GM21825 (cell line): ENCODE measurements at regions not wholly inside any gene's neighbourhood (a gene's known extent, or its start where the extent isn't known, plus 50 kb on each side); places are given as distances from the start of the nearest gene placed in this dataset.

Experiments used
- ATAC-seq: cut with Tn5 transposase; IDR thresholded peaks from one replicate; pipeline ENCODE4 v1.9.1; 2021; ENCODE audit warnings: mild to moderate bottlenecking, moderate library complexity; ENCODE audit not compliant: unreplicated experiment

- ATAC-seq = no peak
Observed at GRCh38 chr2:217723981-217724380, 278.8 kb downstream of the TNS1 start.

- no peak for ATAC-seq
Observed at GRCh38 chr2:217722883-217723472, 279.8 kb downstream of the TNS1 start.

- no peak for ATAC-seq
Observed at GRCh38 chr2:217717646-217718045, 285.1 kb downstream of the TNS1 start.

- ATAC-seq = no peak
Observed at GRCh38 chr2:217715484-217715883, 287.3 kb downstream of the TNS1 start.

- no peak for ATAC-seq
Observed at GRCh38 chr2:217714287-217714751, 288.5 kb downstream of the TNS1 start.

- no peak for ATAC-seq
Observed at GRCh38 chr2:217713395-217714286, 289.2 kb downstream of the TNS1 start.

GRCh38 chr2:217712431-217712830 is 290.4 kb downstream of the TNS1 start:
- no peak for ATAC-seq

GRCh38 chr2:217711188-217711587 is 291.6 kb downstream of the TNS1 start:
- no peak for ATAC-seq

- ATAC-seq = no peak
Observed at GRCh38 chr2:217710211-217710765, 292.5 kb downstream of the TNS1 start.

- no peak for ATAC-seq
Observed at GRCh38 chr2:217709478-217710210, 293.2 kb downstream of the TNS1 start.

- ATAC-seq = no peak
Observed at GRCh38 chr2:217707131-217707611, 295.6 kb downstream of the TNS1 start.

GRCh38 chr2:217706513-217706912 is 296.3 kb downstream of the TNS1 start:
- ATAC-seq = no peak

- no peak for ATAC-seq
Observed at GRCh38 chr2:217706095-217706494, 296.7 kb downstream of the TNS1 start.

GRCh38 chr2:217705461-217705860 is 297.3 kb downstream of the TNS1 start:
- no peak for ATAC-seq

- ATAC-seq = no peak
Observed at GRCh38 chr2:217703999-217704398, 298.8 kb downstream of the TNS1 start.

- ATAC-seq = no peak
Observed at GRCh38 chr2:217703102-217703501, 299.7 kb downstream of the TNS1 start.

GRCh38 chr2:217701622-217702021 is 301.2 kb downstream of the TNS1 start:
- ATAC-seq = no peak

- no peak for ATAC-seq
Observed at GRCh38 chr2:217698691-217699090, 304.1 kb downstream of the TNS1 start.

- no peak for ATAC-seq
Observed at GRCh38 chr2:217695033-217695520, 307.7 kb downstream of the TNS1 start.

- no peak for ATAC-seq
Observed at GRCh38 chr2:217694291-217694690, 308.5 kb downstream of the TNS1 start.

- ATAC-seq = no peak
Observed at GRCh38 chr2:217693363-217693762, 309.4 kb downstream of the TNS1 start.
